HEK293T (cell line): ENCODE measurements at regions not wholly inside any gene's neighbourhood (a gene's known extent, or its start where the extent isn't known, plus 50 kb on each side); places are given as distances from the start of the nearest gene placed in this dataset.

Experiments
- CTCF ChIA-PET: fragments of 350-600 bp; formaldehyde crosslinking; extraction: SDS; loops from one replicate; lab custom pipeline; 2021; ENCODE audit warnings: antibody characterized with exemption, inconsistent platforms; lab: Yijun Ruan, JAX
- POLR2A ChIA-PET: fragments of 350-600 bp; formaldehyde crosslinking; extraction: SDS; loops from one replicate; lab custom pipeline; 2020; ENCODE audit warnings: antibody characterized with exemption, inconsistent platforms; lab: Yijun Ruan, JAX
- DNase-seq: peaks from one replicate; pipeline ENCODE4 v3.0.0; 2012; ENCODE audit warnings: mixed read lengths; ENCODE audit errors: extremely low spot score
- ARNT ChIP-seq: fragments of 450-650 bp; IDR thresholded peaks from 2 replicates; pipeline ENCODE4 v1.6.1; 2017; ENCODE audit warnings: mild to moderate bottlenecking
- BHLHE40 ChIP-seq: fragments of 450-650 bp; IDR thresholded peaks from 2 replicates; pipeline ENCODE4 v1.6.1; 2016; ENCODE audit warnings: mild to moderate bottlenecking, moderate library complexity, borderline replicate concordance
- CTBP1 ChIP-seq: fragments of 450-650 bp; IDR thresholded peaks from 2 replicates; pipeline ENCODE4 v1.6.1; 2016; ENCODE audit warnings: borderline replicate concordance
- ELF4 ChIP-seq: fragments of 450-650 bp; IDR thresholded peaks from 2 replicates; pipeline ENCODE4 v1.6.1; 2017; ENCODE audit warnings: antibody characterized with exemption
- FOXA1 ChIP-seq: fragments of 450-650 bp; IDR thresholded peaks from 2 replicates; pipeline ENCODE4 v1.6.1; 2016; ENCODE audit warnings: mild to moderate bottlenecking
- FOXK2 ChIP-seq: fragments of 450-650 bp; IDR thresholded peaks from 2 replicates; pipeline ENCODE4 v1.6.1; 2016; ENCODE audit warnings: mild to moderate bottlenecking
- FOXM1 ChIP-seq: fragments of 450-650 bp; IDR thresholded peaks from 2 replicates; pipeline ENCODE4 v1.6.1; 2017; ENCODE audit warnings: mild to moderate bottlenecking, borderline replicate concordance
- HDGF ChIP-seq: fragments of 450-650 bp; IDR thresholded peaks from 2 replicates; pipeline ENCODE4 v1.6.1; 2017; ENCODE audit warnings: antibody characterized with exemption, borderline replicate concordance
- L3MBTL2 ChIP-seq: fragments of 450-650 bp; conservative IDR thresholded peaks from 2 replicates; pipeline ENCODE4 v1.6.1; 2016; ENCODE audit warnings: mild to moderate bottlenecking
- LEF1 ChIP-seq: fragments of 450-650 bp; IDR thresholded peaks from 2 replicates; pipeline ENCODE4 v1.6.1; 2017; ENCODE audit warnings: mild to moderate bottlenecking, borderline replicate concordance
- NFRKB ChIP-seq: fragments of 450-650 bp; IDR thresholded peaks from 2 replicates; pipeline ENCODE4 v1.6.1; 2016; ENCODE audit warnings: mild to moderate bottlenecking, moderate library complexity
- PKNOX1 ChIP-seq: fragments of 450-650 bp; IDR thresholded peaks from 2 replicates; pipeline ENCODE4 v1.6.1; 2016
- SP1 ChIP-seq: fragments of 450-650 bp; IDR thresholded peaks from 2 replicates; pipeline ENCODE4 v1.6.1; 2017
- SUZ12 ChIP-seq: fragments of 450-650 bp; IDR thresholded peaks from 2 replicates; pipeline ENCODE4 v1.6.1; 2016; ENCODE audit warnings: mild to moderate bottlenecking
- TARDBP ChIP-seq: fragments of 450-650 bp; IDR thresholded peaks from 2 replicates; pipeline ENCODE4 v1.6.1; 2016
- ZNF384 ChIP-seq: fragments of 450-650 bp; IDR thresholded peaks from 2 replicates; pipeline ENCODE4 v1.6.1; 2016

GRCh38 chr7:112880818-112881418, 90.7 kb upstream of the TMEM168 start:
- no peak for TF ChIP-seq BHLHE40
- TF ChIP-seq SUZ12: no peak
- no peak for TF ChIP-seq NFRKB
- POLR2A ChIA-PET: no interaction called here
- no peak for DNase-seq
- CTCF ChIA-PET: interaction anchor here (0.7 kb wide), 1 partner anchor 112 kb away, joined by 5 read pairs; no protein-coding TSS in a partner anchor

GRCh38 chr7:112877691-112878460, 87.7 kb upstream of the TMEM168 start:
- ChIA-PET CTCF (no interaction called here), POLR2A (no interaction called here)
- DNase-seq: no peak
- no peak for TF ChIP-seq ELF4
- TF ChIP-seq ZNF384: no peak
- TF ChIP-seq PKNOX1: no peak
- TF ChIP-seq NFRKB: no peak
- TF ChIP-seq FOXM1: no peak
- no peak for TF ChIP-seq HDGF
- no peak for TF ChIP-seq BHLHE40
- no peak for TF ChIP-seq FOXK2
- no peak for TF ChIP-seq FOXA1
- no peak for TF ChIP-seq L3MBTL2
- no peak for TF ChIP-seq TARDBP
- no peak for TF ChIP-seq ARNT
- no peak for TF ChIP-seq SUZ12
- TF ChIP-seq SP1: no peak
- TF ChIP-seq LEF1: no peak
- no peak for TF ChIP-seq CTBP1

- ChIA-PET POLR2A (no interaction called here), CTCF (no interaction called here)
- DNase-seq: no peak
- TF ChIP-seq PKNOX1 (no peak), TARDBP (no peak), BHLHE40 (no peak), SUZ12 (no peak), ELF4 (no peak), FOXK2 (no peak), SP1 (no peak)
Observed at GRCh38 chr7:112876877-112877276, 86.7 kb upstream of the TMEM168 start.

GRCh38 chr7:112874909-112875308, 84.7 kb upstream of the TMEM168 start:
- TF ChIP-seq SUZ12 (no peak), HDGF (no peak), BHLHE40 (no peak), NFRKB (no peak), FOXM1 (no peak), L3MBTL2 (no peak)
- ChIA-PET CTCF (no interaction called here), POLR2A (no interaction called here)
- no peak for DNase-seq

- CTCF ChIA-PET: no interaction called here
Observed at GRCh38 chr7:112873831-112874553, 83.8 kb upstream of the TMEM168 start.

More at GRCh38 chr7:112873831-112874553, 83.8 kb upstream of the TMEM168 start:
- DNase-seq: no peak
- no peak for TF ChIP-seq ARNT
- TF ChIP-seq CTBP1: no peak
- TF ChIP-seq FOXM1: no peak
- TF ChIP-seq HDGF: no peak
- TF ChIP-seq ELF4: no peak
- TF ChIP-seq FOXK2: no peak
- TF ChIP-seq TARDBP: no peak
- no peak for TF ChIP-seq LEF1
- TF ChIP-seq L3MBTL2: no peak
- no peak for TF ChIP-seq NFRKB
- TF ChIP-seq PKNOX1: no peak
- no peak for TF ChIP-seq SP1
- no peak for TF ChIP-seq BHLHE40
- TF ChIP-seq ZNF384: no peak
- TF ChIP-seq FOXA1: no peak
- no peak for TF ChIP-seq SUZ12
- POLR2A ChIA-PET: no interaction called here
